ENCODE measurements at regions not wholly inside any gene's neighbourhood (a gene's known extent, or its start where the extent isn't known, plus 50 kb on each side); places are given as distances from the start of the nearest gene placed in this dataset.
"Not testable (repeated sequence)": the region's sequence is repeated elsewhere in the genome, so short reads cannot be mapped to it uniquely, and the experiment has no call there.

- intact Hi-C loops (cut with DNase I): no loop called here
- no peak for TF ChIP-seq CTCF (IDR thresholded peaks at IDR 0.05)
- Histone ChIP-seq H3K4me1 (no peaks in the 10 kb centered on the region), H3K4me3 (no peak overlapping the region), H3K27me3 (no peaks in the 10 kb centered on the region), H3K27ac (no peak overlapping the region), H3K36me3 (no peaks in the 10 kb centered on the region), H3K9me3 (no peaks in the 10 kb centered on the region), H3K9ac (ENCODE audit: low read depth in 2 of 2, low read length in 2 of 2) (no peak overlapping the region)
- DNase-seq: no peak
These were observed 130.4 kb upstream of the RASA1 start for GRCh38 chr5:87137283-87137682.

DNA sequence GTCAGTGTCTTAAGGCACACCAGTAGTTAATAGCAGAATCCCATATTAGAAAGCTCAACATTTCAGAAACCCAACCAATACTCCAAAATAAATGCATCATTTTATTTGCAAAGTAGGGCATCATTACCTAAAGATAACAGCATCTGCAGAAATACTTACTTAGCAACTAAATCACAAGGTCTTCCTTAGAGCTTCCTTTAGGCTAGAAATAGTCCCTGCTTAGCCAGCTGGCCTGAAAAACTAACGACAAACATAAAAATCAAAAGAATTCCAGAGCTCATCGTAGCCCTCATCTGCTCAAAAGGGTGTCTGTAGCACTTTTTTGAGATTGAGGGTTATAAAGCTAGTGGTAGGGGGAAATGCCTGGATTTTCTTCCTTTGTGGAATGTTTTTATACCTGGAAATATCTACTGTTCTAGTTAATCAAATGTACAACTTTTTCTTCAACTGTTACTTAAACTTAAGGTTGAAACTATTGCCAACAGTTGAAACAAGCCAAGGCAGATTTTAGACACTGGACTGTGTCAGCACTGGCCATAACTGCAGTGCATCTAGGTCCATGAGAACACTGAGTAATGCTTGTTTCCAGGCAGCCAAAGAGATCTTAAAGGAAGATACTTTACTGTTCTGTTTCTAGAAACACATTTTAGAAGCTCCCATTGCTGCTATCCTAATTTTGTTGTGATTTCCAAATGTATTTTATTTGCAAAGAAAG is 129.4 kb upstream of the RASA1 start:
- Histone ChIP-seq H3K9ac (ENCODE audit: low read depth in 2 of 2, low read length in 2 of 2) (no peak overlapping the region), H3K4me3 (no peak overlapping the region), H3K4me1 (no peaks in the 10 kb centered on the region), H3K27me3 (no peaks in the 10 kb centered on the region), H3K27ac (no peak overlapping the region), H3K9me3 (no peaks in the 10 kb centered on the region), H3K36me3 (no peaks in the 10 kb centered on the region)
- DNase-seq: no peak
- TF ChIP-seq CTCF (IDR thresholded peaks at IDR 0.05): no peak
- intact Hi-C loops (cut with DNase I): no loop called here

DNA sequence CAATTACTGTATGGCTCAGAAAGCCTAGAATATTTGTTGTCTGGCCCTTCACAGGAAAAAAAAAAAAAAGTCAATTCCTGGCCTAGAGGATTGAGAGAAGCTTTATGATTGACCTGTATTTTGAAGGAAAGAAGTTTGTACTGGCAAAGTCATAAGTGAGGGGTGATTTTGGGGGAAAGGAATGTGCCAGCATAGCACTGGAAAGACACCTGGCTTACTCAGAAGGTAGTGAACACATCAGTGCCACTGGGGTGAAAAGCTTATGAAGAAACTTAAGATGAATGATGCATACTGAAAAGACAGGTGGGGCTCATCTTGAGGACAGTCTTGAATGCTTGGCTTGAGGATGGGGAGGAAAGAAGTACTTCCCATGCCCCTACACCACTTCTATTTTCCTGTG is 127.9 kb upstream of the RASA1 start:
- no peak overlapping the region for H3K9ac ChIP-seq (ENCODE audit: low read depth in 2 of 2, low read length in 2 of 2)
- H3K27ac ChIP-seq: no peak overlapping the region
- no peak overlapping the region for H3K4me3 ChIP-seq
- intact Hi-C loops (cut with DNase I): no loop called here
- DNase-seq: no peak
- no peaks in the 10 kb centered on the region for H3K9me3 ChIP-seq
- H3K4me1 ChIP-seq: no peaks in the 10 kb centered on the region
- H3K27me3 ChIP-seq: no peaks in the 10 kb centered on the region
- no peaks in the 10 kb centered on the region for H3K36me3 ChIP-seq
- no peak for TF ChIP-seq CTCF (IDR thresholded peaks at IDR 0.05)

- DNase-seq: no peak
- H3K27me3 ChIP-seq: no peaks in the 10 kb centered on the region
- no peaks in the 10 kb centered on the region for H3K9me3 ChIP-seq
- intact Hi-C loops (cut with DNase I): no loop called here
- H3K4me1 ChIP-seq: no peaks in the 10 kb centered on the region
- H3K4me3 ChIP-seq: no peak overlapping the region
- H3K27ac ChIP-seq: no peak overlapping the region
- no peak for TF ChIP-seq CTCF (IDR thresholded peaks at IDR 0.05)
- no peaks in the 10 kb centered on the region for H3K36me3 ChIP-seq
- H3K9ac ChIP-seq (ENCODE audit: low read depth in 2 of 2, low read length in 2 of 2): no peak overlapping the region
These were observed 126.1 kb upstream of the RASA1 start for GRCh38 chr5:87141544-87141943.

- H3K4me3 ChIP-seq; H3K36me3 ChIP-seq; H3K9me3 ChIP-seq; intact Hi-C loops (cut with DNase I); H3K9ac ChIP-seq (ENCODE audit: low read depth in 2 of 2, low read length in 2 of 2); H3K27ac ChIP-seq; H3K4me1 ChIP-seq; H3K27me3 ChIP-seq; DNase-seq: not testable (repeated sequence)
These were observed 121.8 kb upstream of the RASA1 start for GRCh38 chr5:87145853-87146252.

GRCh38 chr5:87147441-87147840 is 120.2 kb upstream of the RASA1 start:
- Histone ChIP-seq H3K4me3 (no peak overlapping the region), H3K9me3 (no peaks in the 10 kb centered on the region), H3K27ac (no peak overlapping the region), H3K9ac (ENCODE audit: low read depth in 2 of 2, low read length in 2 of 2) (no peak overlapping the region), H3K27me3 (no peaks in the 10 kb centered on the region), H3K4me1 (no peaks in the 10 kb centered on the region), H3K36me3 (no peaks in the 10 kb centered on the region)
- intact Hi-C loops (cut with DNase I): no loop called here
- no peak for TF ChIP-seq CTCF (IDR thresholded peaks at IDR 0.05)
- DNase-seq: no peak
